Stimulated activated CD4-positive, alpha-beta T cell treated with anti-CD3 and anti-CD28 coated beads, Interleukin-2, amount 100 ng/mL, for 48 hours (primary cell): ENCODE measurements at regions not wholly inside any gene's neighbourhood (a gene's known extent, or its start where the extent isn't known, plus 50 kb on each side); places are given as distances from the start of the nearest gene placed in this dataset.

Experiments
- DNase-seq, 2 donors: peaks; one replicate each; pipeline ENCODE4 v3.0.0-alpha.2; 2020

DNA sequence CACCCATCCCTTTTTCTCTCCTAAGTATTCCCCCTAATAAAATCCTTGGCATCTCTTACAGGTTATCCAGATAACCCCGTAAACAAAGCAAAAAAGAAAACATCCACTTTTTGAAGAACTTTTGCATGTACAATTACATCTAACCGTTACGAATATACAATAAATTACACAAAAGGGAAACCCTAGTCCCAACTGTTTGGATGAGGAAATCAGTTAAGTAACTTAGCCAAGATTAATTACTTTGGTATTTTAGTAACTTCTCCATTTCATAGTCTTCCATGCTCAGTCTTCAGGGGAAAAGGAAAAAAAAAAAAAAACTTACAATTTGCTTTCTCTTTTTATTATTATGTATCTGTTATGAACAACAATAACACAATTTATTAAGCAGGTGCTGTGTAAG, 212.9 kb downstream of the ACTL7B start:
- no peak for DNase-seq

DNA sequence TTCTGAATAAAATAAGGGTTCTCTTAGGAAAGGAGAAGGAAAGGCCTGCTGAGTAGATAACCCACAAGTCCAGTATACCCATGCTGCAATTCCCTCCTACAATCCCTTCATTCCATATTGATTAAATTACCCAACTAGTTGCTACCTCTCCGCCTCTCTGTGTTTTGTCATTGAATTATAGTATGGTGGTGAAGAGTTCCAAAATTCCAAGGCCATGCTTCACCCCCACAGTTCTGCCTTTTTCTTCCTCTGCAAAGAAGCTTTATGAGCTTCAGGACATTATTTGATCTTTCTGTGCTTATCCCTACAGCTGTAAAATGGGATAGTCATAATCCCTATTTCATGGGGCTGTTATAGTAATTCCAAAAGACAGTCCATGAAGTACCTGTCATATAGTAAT, 215.6 kb downstream of the ACTL7B start:
- no peak for DNase-seq

DNA sequence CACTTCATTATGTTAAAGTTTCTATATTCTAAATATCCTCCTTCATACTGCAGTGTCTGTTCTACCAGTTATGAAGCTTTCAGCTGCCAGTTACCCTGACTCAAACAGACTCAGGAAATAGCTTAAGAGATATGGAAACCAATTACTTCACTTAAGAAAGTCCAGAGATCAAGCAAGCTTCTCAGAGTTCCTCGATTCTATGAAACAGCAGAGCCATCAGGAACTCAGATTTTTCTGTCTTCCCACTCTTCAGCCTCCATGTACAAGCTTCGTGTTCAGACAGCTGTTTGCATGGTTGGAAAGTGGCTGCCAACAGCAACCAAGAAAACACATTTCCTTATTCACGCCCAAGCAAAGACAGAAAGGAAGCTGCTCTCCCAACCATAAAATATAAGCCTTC, 216.1 kb downstream of the ACTL7B start:
- no peak for DNase-seq

DNA sequence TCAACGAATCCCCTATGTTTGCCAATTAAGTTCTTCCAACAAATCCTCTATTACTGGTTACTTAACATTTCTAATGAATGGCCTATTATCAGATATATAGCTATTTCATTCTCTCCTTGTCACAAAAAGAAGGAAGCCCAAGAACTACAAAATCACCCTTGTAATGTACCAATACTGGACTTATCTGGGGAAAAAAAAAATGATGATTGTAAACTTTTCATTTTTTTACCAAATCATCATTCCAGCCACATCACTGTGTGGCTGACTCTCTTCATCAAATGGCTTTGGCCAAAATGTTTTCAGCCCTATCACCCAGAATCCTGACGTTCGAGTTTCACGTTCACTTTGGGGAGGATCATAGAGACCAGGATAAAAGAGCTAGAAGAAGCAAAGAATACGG, 216.7 kb downstream of the ACTL7B start:
- no peak for DNase-seq

DNA sequence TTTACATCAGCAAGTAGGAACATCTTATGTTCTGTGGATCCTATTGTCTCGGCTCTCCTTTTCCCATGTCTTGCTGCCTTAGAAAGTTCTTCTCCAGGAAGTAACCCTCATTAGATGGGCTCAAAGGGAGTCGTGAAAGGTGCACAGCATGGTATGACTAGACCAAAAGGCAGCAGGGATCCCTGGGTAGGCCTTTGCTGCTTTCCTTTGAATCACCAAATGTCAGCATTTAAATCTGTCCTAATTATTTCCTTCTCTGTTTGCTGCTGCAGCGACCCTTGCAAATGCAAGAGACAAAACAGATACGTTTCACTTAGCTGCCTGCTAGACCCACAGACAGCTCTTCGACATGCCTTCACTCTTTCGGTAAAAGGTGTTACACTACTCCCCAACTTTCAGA, 218.4 kb downstream of the ACTL7B start:
- no peak for DNase-seq

DNA sequence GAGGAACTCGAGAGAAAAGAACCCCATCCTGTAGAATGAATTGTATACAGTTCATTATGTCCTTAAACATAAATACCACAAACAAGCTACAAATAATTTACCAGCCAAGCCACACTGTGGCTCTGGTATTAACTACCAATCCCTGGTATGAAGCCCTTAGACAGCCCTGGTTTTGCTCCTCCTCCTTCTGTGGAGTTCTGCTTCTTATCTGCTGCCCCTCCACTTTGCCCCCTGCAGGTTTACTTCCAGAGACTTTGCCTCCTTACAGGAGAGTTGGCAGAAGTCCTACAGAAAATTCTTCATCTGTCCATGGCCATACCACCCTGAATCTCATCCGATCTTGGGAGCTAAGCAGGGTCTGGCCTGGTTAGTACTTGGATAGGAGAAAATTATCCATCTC, 219.8 kb downstream of the ACTL7B start:
- DNase-seq, result no peak

DNA sequence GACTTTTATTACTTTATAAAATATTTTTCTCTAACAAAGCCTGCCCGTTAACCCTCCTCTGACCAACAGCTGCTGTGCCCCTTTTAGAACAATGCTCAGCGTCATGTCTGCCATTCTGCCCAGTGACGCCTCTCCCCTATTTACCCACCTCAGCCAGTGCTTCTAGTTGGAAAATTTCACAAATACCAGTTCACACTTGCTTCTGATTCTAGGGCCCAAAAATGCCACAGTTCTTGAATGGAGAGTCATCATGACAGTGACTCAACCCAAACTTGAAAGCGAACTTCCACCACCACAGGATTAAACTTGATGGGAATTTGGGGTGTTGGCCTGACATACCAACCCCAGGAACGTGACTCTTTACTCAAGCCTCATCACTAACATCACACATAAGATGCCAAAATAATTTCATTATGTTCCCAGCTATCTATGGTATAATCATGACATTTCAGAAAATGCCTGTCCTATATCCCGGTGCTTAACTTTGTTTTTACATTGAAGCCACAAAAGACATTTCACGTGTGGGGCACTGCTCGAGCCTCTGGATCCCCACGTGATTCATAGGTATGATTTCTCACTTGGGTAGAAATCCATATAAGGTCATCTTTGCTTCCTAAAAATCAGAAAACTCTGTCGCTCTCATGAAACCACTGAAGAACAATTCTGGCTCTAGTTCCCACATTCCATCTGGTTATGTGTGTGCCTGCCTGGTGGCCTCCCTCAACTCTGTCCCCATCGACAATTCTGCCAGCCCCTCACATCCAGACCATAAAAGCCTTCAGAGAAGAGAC, 220.9 kb downstream of the ACTL7B start:
- DNase-seq, result no peak

DNA sequence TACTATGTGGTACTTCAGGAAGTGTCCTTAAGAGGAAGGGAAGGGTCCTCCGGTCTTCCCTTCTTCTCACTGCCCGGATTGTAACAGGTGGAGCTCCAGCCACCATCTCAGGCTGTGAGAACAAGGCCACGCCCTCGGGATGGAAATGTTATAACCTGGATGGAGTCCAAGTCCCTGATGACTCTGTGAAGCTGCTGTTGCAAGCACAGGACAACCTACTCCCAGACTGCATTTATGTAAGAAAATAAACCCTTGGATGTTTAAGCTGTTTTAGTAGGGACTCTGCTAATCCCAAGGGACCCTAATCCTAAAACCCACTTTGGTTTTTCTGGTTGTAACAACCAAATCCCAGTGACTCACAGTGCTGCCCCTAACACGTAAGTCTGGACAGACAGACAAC, 221.6 kb downstream of the ACTL7B start:
- DNase-seq, result no peak

DNA sequence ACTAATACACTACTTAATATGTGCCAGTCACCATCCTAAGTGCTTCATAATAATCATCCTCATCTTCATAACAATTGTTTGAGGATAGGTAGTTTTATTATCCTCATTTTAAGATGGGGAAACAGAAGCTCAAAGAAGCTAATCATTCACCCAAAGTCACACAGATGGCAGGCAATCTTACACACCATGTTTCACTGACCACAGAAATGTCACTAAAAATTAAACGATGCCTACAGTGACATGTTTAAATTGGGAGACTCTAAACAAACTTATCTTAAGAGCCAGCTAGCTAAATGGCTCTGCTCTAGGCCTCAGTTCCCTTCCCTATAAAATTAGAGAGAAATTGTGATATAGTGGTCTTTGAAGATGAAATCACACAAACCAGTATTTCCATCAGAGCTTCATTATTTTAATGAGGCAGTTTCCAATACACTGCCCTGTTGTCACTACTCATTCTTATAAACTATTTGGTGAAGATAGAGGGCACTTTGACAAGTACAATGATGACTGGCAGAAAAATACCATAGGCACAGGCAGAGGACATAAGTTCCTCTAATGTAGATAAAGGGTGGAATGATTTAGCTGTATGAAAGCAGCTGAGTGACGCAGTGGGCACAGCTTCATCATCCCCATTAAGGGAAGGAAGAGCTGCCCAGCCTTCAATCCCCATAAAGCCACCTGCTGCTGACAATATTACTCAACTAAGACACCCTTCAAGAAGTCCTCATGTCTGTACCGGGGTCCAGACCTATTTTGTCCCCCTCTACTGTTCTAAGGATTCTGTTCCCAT, 224.1 kb downstream of the ACTL7B start:
- no peak for DNase-seq

DNA sequence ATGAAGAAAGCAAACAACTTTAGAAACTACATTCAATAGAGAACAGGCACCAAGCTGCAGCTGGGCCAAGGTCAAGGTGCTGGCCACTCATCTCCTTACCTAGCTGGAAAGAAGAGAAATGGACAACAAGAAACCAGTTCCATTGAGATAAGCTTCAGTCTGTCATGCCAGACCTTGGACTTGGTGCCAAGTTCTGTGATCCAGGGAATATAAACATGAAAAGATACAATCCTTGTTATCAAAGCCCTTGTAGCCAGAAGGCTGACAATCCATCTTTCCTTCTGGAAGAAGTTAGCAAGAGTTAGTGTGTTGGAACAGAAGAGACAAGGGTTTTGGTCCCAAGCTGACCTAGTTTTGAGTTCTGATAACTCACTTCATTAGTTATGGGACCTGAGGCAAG, 227.5 kb downstream of the ACTL7B start:
- no peak for DNase-seq

DNA sequence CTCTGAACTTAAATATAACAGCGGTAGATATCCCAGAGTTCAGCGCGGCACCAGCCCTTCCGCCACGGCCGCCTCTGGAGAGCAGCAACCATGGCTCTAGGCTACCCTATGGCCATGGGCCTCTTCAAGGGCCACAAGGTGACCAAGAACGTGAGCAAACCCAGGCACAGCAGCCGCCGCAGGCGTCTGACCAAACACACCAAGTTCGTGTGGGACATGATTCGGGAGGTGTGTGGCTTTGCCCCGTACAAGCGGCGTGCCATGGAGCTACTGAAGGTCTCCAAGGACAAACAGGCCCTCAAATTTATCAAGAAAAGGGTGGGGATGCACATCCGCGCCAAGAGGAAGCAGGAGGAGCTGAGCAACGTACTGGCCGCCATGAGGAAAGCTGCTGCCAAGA, 229.0 kb downstream of the ACTL7B start:
- no peak for DNase-seq

DNA sequence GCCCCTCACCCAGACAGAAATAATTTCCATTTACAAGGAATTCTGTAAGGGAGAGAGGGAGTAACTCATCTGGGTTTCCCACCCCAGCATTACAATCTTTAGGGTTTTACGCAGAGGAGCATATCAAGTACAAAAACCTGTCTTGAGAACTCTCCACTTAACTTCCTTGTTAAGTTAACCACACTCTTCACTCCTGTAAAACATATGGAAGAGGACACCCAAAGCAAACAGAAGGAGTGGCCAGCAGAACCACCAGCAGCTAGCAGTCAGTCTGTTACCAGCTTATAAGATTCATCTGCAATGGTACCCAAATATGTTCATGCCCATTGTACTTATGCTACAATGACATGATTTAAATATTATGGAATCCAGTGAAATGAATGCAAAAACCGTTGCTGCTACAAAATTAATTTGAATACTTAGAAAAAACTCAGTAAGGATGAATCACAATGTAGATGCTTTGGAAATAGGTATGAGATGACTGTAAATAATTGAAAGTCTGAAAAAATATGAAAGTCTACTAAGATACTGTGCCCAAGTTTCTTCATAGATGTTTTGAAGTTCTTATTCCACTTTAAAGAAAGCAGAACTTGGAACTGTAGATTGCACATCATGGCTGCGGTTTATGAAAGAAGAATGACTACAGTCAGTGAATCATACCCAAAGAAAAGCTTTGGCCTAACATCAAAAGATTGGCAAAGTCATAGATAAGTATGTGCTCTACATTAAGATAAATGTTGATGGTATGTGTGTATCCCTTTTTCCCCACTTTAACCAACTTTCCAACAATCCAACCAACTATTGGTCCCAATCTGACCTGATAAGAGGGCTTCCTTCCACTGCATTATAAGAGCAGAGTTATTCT, 233.6 kb downstream of the ACTL7B start:
- DNase-seq, result no peak

DNA sequence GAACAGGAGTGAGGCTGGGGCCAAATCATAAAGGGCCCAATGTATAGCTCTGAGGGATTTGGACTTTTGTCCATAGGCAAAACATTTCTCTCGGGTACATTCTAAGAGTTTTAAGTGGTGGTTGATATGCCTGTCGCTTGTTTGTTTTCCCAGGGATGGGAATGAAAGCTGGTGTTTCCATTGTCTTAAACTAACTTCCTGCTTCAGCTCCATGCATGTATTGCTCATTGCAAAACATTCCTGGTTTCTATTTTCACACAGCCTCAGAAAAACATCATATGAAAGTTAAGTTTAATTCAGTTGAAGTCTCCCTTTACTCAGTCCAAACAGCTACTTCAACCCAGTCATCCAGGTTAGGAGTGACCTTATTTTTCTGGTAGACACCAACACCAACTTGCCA, 235.0 kb downstream of the ACTL7B start:
- DNase-seq, result no peak

DNA sequence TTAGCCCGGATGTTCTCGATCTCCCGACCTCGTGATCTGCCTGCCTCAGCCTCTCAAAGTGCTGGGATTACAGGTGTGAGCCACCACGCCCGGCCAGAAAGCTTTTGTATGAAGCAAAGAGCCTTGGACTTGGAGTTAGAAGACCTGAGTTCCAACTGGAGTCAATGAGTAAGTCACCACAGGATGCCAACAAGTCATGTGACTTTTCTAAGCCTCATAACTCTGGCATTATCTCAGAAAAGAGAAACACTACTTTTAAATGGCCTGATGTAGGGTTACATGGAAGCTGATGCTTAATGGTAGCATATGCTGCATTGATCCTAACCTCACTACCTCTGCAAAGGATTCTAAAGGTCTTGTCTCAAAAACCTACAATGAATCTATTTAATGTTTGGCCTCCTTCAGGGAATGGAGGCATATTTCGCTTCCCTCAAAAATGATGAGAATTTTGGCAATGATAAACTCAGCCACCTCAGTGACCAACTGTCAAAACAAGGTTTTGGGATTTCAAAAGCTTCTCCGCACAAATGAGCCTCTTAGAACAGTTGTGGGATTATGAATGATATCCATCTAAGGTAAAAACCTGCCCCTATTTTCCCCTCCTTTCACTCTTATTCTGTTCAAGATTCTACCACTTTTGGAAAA, 236.8 kb downstream of the ACTL7B start:
- DNase-seq, result no peak

DNA sequence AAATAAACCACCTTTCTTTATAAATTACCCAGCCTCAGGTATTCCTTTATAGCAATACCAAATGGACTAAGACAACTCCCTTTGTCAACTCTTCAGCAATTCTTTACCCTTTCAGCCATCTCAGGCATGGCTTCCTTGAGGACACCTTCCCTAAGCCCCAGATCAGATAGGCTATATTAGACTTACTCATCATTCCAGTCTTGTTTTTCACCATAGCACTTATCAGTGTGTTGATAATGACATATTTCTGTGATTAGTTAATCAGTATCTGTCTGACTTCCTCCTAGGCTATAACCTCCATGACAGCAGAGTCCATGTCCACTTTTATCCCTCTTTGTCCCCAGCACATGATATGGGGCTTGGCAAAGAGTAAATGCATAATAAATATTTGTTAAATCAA, 238.1 kb downstream of the ACTL7B start:
- no peak for DNase-seq

DNA sequence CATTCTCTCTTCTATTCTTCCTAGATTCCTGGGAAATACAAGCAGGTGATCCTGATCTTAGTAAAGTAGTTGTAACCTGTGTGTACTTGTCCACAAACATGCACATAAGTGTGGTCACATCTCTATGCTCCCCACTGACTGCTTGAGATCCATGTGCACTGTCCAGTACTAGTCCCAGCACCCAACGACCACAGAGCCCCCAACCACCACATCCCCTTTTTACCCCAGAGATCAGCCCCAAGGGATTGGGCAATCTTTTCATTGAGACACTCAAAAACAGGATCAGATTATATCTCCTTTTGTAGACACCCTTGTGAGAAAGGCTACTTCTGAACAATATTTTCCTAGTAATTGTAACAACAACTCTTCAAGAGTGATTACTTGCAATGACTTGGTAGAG, 240.6 kb downstream of the ACTL7B start:
- DNase-seq, result no peak

DNA sequence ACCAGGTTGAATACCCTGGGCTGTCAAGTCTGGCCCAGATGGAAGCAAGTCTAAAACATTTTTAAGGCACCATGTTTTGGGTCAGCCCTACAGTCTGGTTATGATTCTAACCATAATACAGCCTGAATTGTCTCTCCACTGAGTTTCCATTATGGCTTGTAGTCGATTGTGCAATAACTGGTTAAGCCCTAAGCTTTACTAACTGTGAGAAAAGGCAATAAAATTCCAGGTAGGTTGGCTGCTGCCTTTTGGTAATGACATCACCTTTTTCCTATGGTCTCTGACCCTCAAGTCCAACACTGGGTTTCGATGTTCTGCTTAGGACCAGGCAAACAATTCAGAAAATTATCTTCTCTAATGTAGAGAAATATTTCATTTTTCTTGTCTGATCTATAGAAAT, 243.3 kb downstream of the ACTL7B start:
- DNase-seq, result no peak

DNA sequence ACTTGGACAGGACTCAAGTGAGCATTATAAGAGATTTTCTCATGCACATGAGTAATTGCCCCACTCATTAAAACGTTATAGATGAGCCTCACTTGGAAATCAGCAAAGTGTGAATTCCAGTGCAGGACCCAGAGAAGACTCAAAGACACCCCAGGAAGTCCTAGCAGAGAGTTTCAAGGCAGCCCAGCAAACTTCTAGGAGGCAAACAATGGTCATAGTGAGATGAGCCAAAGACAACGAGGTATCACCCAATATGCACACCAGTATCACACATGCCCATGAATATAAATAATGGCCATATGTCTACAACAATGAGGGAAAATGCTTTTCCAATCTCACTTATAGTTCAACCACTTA, 245.9 kb downstream of the ACTL7B start:
- DNase-seq, result no peak

DNA sequence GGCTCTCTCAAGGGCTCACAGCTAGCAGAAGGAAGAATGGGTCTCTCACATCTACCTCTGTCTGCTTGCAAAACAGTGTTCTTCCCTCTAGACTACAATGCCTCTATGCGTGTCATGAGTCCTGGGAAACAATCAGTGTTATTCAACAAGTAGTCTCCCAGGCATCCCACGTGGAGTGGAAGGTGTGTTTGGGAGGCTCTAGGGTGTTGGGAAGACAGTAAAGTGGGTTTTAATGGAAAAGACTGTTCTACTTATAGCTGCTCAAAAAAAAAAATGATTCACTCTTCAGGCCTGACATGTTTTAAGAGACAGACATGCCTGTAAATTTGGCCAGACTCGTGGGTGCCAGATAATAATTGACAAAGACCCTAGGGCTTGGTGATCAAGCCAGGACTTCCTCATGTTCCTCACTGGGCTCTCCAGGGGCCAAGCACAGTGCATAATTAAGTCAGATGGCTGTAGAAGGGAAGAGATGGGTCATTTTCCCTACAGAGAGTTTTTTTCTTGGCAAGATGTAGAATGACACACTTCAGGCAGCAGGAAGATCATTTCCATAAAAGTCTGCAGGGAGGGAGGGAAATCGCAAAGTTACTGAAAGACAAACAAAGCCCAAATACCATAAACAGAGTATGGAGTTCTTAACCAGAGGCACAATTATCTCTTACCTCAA, 246.4 kb downstream of the ACTL7B start:
- no peak for DNase-seq

DNA sequence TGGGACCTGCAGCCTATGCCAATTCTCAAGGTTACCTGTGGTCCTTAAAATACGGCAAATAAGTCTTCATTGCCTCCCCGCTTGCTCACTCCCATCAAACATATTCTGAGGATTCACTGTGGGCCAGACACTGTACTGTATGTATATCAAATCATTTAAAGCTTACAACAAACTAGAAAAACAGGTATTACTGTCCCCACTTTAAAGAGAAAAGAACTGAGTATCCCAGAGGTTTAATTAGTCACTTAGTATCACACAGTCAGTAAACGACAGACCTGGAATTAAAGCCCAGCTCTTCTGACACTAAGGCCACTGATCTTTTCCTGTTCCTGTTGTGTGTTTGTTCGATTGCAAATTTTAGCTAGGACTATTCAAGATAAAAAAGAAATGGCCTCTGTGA, 248.2 kb downstream of the ACTL7B start:
- no peak for DNase-seq

DNA sequence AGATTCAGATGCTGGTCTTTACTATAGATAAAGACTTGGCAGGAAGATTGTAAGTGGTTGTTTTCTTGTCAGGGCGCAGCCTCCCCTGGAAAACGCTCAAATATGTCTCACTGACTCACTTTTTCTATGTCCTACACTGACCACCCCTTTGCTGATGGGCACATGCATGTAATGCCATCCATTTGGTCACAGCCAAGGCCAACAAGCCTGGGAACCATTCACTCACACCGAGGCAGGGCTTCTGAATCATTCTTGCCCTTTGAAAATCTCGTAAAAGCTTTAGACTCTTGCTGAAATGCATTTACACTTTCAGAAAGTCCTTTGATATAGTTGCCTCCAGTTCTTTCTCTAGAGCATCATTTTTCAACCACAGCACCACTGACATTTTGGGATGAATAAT, 249.4 kb downstream of the ACTL7B start:
- no peak for DNase-seq

DNA sequence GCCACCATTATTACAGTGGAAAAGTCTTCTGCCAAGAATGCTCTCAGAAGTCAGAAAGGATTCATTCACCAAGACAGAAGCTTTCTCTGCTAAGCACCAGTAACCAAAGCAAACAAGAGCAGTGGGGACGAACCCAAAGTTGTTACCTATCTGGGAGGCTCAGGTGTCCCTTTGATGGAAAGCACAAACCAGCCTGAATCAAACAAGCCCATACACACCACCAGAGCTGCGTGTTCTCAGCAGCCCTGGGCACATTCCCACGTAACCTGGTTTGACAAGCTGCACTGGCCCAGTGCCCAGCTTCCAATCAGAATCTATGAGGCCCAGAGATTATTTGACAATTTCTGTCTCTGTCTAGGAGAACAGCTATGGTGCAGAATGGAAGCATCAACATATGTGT, 252.6 kb downstream of the ACTL7B start:
- no peak for DNase-seq

DNA sequence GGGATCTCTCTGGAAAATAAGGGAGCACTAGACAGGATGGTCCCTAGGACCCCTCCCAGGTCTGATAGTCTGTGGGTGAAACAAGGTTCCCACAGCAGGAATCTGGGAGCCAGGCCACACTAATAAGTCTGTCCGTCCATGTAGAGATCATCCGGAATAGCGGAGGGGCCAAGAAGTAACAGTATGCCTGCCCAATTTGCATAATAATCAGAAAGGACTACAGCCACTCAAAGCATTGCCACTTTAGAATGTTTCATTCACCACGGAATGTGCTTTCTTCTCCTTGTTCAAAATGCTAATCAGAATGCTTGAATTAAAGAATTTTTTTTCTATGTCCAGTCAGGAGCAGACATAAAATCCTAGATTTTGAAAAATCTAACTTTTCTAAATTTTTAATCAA, 254.9 kb downstream of the ACTL7B start:
- DNase-seq, result no peak
